T-helper 17 cell (primary cell): ENCODE measurements at regions not wholly inside any gene's neighbourhood (a gene's known extent, or its start where the extent isn't known, plus 50 kb on each side); places are given as distances from the start of the nearest gene placed in this dataset.

Experiments used
- ATAC-seq: fragments of 150-1000 bp; cut with Tn5 transposase; 2 replicates; pipeline ENCODE4 v1.10.0; 2021; ENCODE audit warnings: mild to moderate bottlenecking, moderate library complexity
- DNase-seq, 3 donors: peaks; one replicate each; pipeline versions ENCODE4 v3.0.0 to v3.0.0-alpha.2; 2020 to 2021
- H3K9me3 ChIP-seq: one replicate; pipeline ENCODE4 v1.7.0; 2013; ENCODE audit warnings: low read length, mild to moderate bottlenecking; ENCODE audit not compliant: control insufficient read depth, poor library complexity, severe bottlenecking
- H3K27ac Mint-ChIP-seq: one replicate; pipeline ENCODE4 v1.8.0; 2022; ENCODE audit warnings: mild to moderate bottlenecking, moderate library complexity, mixed read lengths
- H3K27me3 Mint-ChIP-seq: one replicate; pipeline ENCODE4 v1.8.0; 2022; ENCODE audit warnings: mixed read lengths
- H3K36me3 Mint-ChIP-seq: one replicate; pipeline ENCODE4 v1.8.0; 2022; ENCODE audit warnings: low read depth, mixed read lengths
- H3K4me1 Mint-ChIP-seq: one replicate; pipeline ENCODE4 v1.8.0; 2022; ENCODE audit warnings: mild to moderate bottlenecking, mixed read lengths
- H3K4me3 Mint-ChIP-seq: one replicate; pipeline ENCODE4 v1.8.0; 2022; ENCODE audit warnings: mild to moderate bottlenecking, moderate library complexity, mixed read lengths

- Mint-ChIP-seq H3K4me3 (no peak overlapping the region), H3K27me3 (peaks cover 25% of the 10 kb centered on the region), H3K27ac (no peak overlapping the region), H3K36me3 (no peaks in the 10 kb centered on the region), H3K4me1 (no peaks in the 10 kb centered on the region)
- no peak for ATAC-seq
- H3K9me3 ChIP-seq = no peaks in the 10 kb centered on the region
- no peak for DNase-seq
Observed at GRCh38 chr6:135782546-135782945, 69.0 kb upstream of the PDE7B start.

DNA sequence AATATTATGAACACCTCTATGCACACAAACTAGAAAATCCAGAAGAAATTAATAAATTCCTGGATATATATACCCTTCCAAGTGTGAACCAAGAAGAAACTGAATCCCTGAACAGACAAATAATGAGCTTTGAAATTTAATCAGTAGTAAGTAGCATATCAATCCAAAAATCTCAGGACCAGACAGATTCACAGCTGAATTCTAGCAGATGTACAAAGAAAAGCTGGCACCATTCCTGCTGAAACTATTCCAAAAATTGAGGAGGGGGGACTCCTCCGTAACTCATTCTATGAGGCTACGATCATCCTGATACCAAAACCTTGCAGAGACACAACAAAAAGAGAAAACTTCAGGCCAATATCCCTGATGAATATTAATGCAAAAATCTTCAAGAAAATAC is 67.0 kb upstream of the PDE7B start:
- Mint-ChIP-seq H3K4me3 (no peak overlapping the region), H3K36me3 (no peaks in the 10 kb centered on the region), H3K27me3 (peaks cover 13% of the 10 kb centered on the region), H3K27ac (no peak overlapping the region), H3K4me1 (no peaks in the 10 kb centered on the region)
- ATAC-seq (no peak), DNase-seq (no peak)
- H3K9me3 ChIP-seq = no peaks in the 10 kb centered on the region

GRCh38 chr6:135789375-135790050 is 62.0 kb upstream of the PDE7B start:
- Mint-ChIP-seq H3K36me3 (no peaks in the 10 kb centered on the region), H3K4me1 (peaks cover 2% of the 10 kb centered on the region), H3K4me3 (no peak overlapping the region), H3K27me3 (peaks cover 5% of the 10 kb centered on the region), H3K27ac (no peak overlapping the region)
- no peak for DNase-seq
- H3K9me3 ChIP-seq = no peaks in the 10 kb centered on the region
- no peak for ATAC-seq

DNA sequence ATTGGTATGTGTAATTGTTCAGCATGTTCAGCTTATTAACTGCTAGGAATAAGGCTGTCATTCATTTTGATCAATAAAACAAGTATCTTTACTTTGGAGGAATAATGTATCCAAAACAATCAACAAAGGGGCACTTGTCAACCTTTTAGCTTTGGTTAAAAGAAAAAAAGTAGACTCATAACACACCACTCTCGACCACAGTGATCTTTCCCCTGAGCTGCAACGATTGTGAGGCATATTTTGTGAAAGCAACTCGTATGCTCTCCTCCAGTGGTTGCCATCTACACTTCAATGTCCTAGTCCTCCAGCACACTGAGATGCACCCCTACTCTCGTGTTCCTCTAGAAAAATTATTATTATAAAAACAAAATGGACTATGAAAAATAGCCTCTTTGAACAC is 60.1 kb upstream of the PDE7B start:
- no peak overlapping the region for H3K27ac Mint-ChIP-seq
- H3K27me3 Mint-ChIP-seq = peaks cover 5% of the 10 kb centered on the region
- ATAC-seq (no peak), DNase-seq (no peak)
- no peaks in the 10 kb centered on the region for H3K36me3 Mint-ChIP-seq
- H3K4me1 Mint-ChIP-seq = peaks cover 2% of the 10 kb centered on the region
- no peak overlapping the region for H3K4me3 Mint-ChIP-seq
- no peaks in the 10 kb centered on the region for H3K9me3 ChIP-seq

GRCh38 chr6:135796643-135797305 is 54.7 kb upstream of the PDE7B start:
- Mint-ChIP-seq H3K27me3 (peaks cover 5% of the 10 kb centered on the region), H3K36me3 (no peaks in the 10 kb centered on the region), H3K27ac (no peak overlapping the region), H3K4me3 (no peak overlapping the region), H3K4me1 (peaks cover 6% of the 10 kb centered on the region)
- H3K9me3 ChIP-seq = no peaks in the 10 kb centered on the region
- ATAC-seq (no peak), DNase-seq (no peak)

GRCh38 chr6:135797361-135797760 is 54.1 kb upstream of the PDE7B start:
- H3K27ac Mint-ChIP-seq = no peak overlapping the region
- ATAC-seq (no peak), DNase-seq (no peak)
- H3K4me3 Mint-ChIP-seq = no peak overlapping the region
- no peaks in the 10 kb centered on the region for H3K9me3 ChIP-seq
- H3K36me3 Mint-ChIP-seq = no peaks in the 10 kb centered on the region
- peaks cover 6% of the 10 kb centered on the region for H3K4me1 Mint-ChIP-seq
- peaks cover 5% of the 10 kb centered on the region for H3K27me3 Mint-ChIP-seq

DNA sequence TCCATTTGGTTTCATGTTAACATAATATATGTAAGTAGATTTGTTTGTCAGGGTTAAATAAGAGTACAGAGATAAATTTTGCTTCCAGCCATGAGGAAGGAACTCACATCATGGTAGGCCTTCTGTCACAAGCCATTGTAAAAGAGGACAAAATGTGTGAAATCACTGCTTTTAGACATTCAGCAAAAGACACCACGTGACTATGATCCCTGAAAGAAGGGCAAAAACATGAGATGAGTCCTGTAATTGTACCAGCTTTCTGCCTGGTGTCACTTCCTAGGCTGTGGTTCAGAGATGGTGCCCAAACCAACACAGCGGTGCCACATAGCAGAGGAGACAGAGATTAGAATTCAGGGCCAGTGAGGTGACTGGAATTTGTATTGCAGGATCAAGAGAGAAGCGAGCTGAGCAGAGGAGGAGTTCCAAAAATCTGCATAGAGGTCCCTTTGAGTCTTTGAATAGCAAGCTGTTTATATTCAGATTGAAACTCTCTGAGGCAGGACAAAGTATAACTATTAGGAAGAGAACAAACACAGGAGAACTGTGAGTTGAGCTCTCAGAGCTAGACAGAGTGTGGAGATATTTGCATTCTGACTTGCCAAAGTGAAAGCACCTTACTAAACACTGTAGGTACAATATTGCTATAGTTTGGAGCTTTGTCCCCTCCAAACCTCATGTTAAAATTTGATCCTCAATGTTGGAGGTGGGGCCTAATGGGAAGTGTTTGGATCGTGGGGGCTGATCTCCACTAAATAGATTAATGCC is 52.6 kb upstream of the PDE7B start:
- Mint-ChIP-seq H3K27ac (no peak overlapping the region), H3K27me3 (no peaks in the 10 kb centered on the region), H3K4me3 (no peak overlapping the region), H3K36me3 (no peaks in the 10 kb centered on the region), H3K4me1 (peaks cover 4% of the 10 kb centered on the region)
- H3K9me3 ChIP-seq = no peaks in the 10 kb centered on the region
- no peak for DNase-seq
- no peak for ATAC-seq
